ENCODE measurements at regions not wholly inside any gene's neighbourhood (a gene's known extent, or its start where the extent isn't known, plus 50 kb on each side); places are given as distances from the start of the nearest gene placed in this dataset.

- Mint-ChIP-seq H3K27ac (no peak overlapping the region), H3K27me3 (no peaks in the 10 kb centered on the region), H3K9me3 (peaks cover 4% of the 10 kb centered on the region), H3K4me3 (no peak overlapping the region), H3K4me1 (no peaks in the 10 kb centered on the region), H3K36me3 (ENCODE audit: low read depth) (no peaks in the 10 kb centered on the region)
- ATAC-seq (replicated peaks) = no peak
Measured at GRCh38 chr10:37703833-37704382, 153.5 kb downstream of the ZNF248 start.

GRCh38 chr10:37703114-37703513, 154.3 kb downstream of the ZNF248 start:
- H3K4me3 Mint-ChIP-seq = no peak overlapping the region
- no peaks in the 10 kb centered on the region for H3K36me3 Mint-ChIP-seq (ENCODE audit: low read depth)
- no peaks in the 10 kb centered on the region for H3K4me1 Mint-ChIP-seq
- peaks cover 4% of the 10 kb centered on the region for H3K9me3 Mint-ChIP-seq
- no peak overlapping the region for H3K27ac Mint-ChIP-seq
- H3K27me3 Mint-ChIP-seq = no peaks in the 10 kb centered on the region
- no peak for ATAC-seq (replicated peaks)

- no peaks in the 10 kb centered on the region for H3K36me3 Mint-ChIP-seq (ENCODE audit: low read depth)
- no peak overlapping the region for H3K27ac Mint-ChIP-seq
- no peak overlapping the region for H3K4me3 Mint-ChIP-seq
- no peaks in the 10 kb centered on the region for H3K27me3 Mint-ChIP-seq
- no peak for ATAC-seq (replicated peaks)
- H3K9me3 Mint-ChIP-seq = peaks cover 4% of the 10 kb centered on the region
- H3K4me1 Mint-ChIP-seq = no peaks in the 10 kb centered on the region
Measured at GRCh38 chr10:37701781-37702493, 155.5 kb downstream of the ZNF248 start.

GRCh38 chr10:37700886-37701780, 156.3 kb downstream of the ZNF248 start:
- Mint-ChIP-seq H3K4me1 (no peaks in the 10 kb centered on the region), H3K4me3 (no peak overlapping the region), H3K27ac (no peak overlapping the region), H3K36me3 (ENCODE audit: low read depth) (no peaks in the 10 kb centered on the region), H3K27me3 (no peaks in the 10 kb centered on the region), H3K9me3 (peaks cover 4% of the 10 kb centered on the region)
- no peak for ATAC-seq (replicated peaks)

GRCh38 chr10:37687581-37687980, 169.8 kb downstream of the ZNF248 start:
- no peak for ATAC-seq (replicated peaks)

GRCh38 chr10:37685741-37686683, 171.4 kb downstream of the ZNF248 start:
- ATAC-seq (replicated peaks) = no peak
- H3K9me3 Mint-ChIP-seq = peaks cover 10% of the 10 kb centered on the region
- no peaks in the 10 kb centered on the region for H3K4me1 Mint-ChIP-seq
- H3K27me3 Mint-ChIP-seq = no peaks in the 10 kb centered on the region
- H3K27ac Mint-ChIP-seq = no peak overlapping the region
- no peaks in the 10 kb centered on the region for H3K36me3 Mint-ChIP-seq (ENCODE audit: low read depth)
- H3K4me3 Mint-ChIP-seq = no peak overlapping the region

More at GRCh38 chr10:37687581-37687980, 169.8 kb downstream of the ZNF248 start:
- Mint-ChIP-seq H3K36me3 (ENCODE audit: low read depth) (no peaks in the 10 kb centered on the region), H3K27ac (no peak overlapping the region), H3K4me1 (no peaks in the 10 kb centered on the region), H3K9me3 (peaks cover 10% of the 10 kb centered on the region), H3K4me3 (no peak overlapping the region), H3K27me3 (no peaks in the 10 kb centered on the region)

GRCh38 chr10:37684765-37685164, 172.6 kb downstream of the ZNF248 start:
- no peak for ATAC-seq (replicated peaks)
- no peaks in the 10 kb centered on the region for H3K27me3 Mint-ChIP-seq
- H3K36me3 Mint-ChIP-seq (ENCODE audit: low read depth) = no peaks in the 10 kb centered on the region
- H3K9me3 Mint-ChIP-seq = peaks cover 10% of the 10 kb centered on the region
- H3K4me1 Mint-ChIP-seq = no peaks in the 10 kb centered on the region
- no peak overlapping the region for H3K27ac Mint-ChIP-seq
- no peak overlapping the region for H3K4me3 Mint-ChIP-seq

GRCh38 chr10:37682617-37683016, 174.8 kb downstream of the ZNF248 start:
- H3K36me3 Mint-ChIP-seq (ENCODE audit: low read depth) = no peaks in the 10 kb centered on the region
- no peak overlapping the region for H3K27ac Mint-ChIP-seq
- H3K9me3 Mint-ChIP-seq = peaks cover 4% of the 10 kb centered on the region
- no peaks in the 10 kb centered on the region for H3K27me3 Mint-ChIP-seq
- ATAC-seq (replicated peaks) = no peak
- H3K4me1 Mint-ChIP-seq = no peaks in the 10 kb centered on the region
- no peak overlapping the region for H3K4me3 Mint-ChIP-seq

- no peak for ATAC-seq (replicated peaks)
- H3K4me1 Mint-ChIP-seq = no peaks in the 10 kb centered on the region
- H3K27me3 Mint-ChIP-seq = no peaks in the 10 kb centered on the region
- H3K36me3 Mint-ChIP-seq (ENCODE audit: low read depth) = no peaks in the 10 kb centered on the region
- H3K4me3 Mint-ChIP-seq = no peak overlapping the region
- H3K9me3 Mint-ChIP-seq = no peaks in the 10 kb centered on the region
- no peak overlapping the region for H3K27ac Mint-ChIP-seq
Measured at GRCh38 chr10:37681617-37681999, 175.8 kb downstream of the ZNF248 start.

GRCh38 chr10:37680716-37681616, 176.4 kb downstream of the ZNF248 start:
- ATAC-seq (replicated peaks) = no peak
- Mint-ChIP-seq H3K4me3 (no peak overlapping the region), H3K9me3 (no peaks in the 10 kb centered on the region), H3K4me1 (no peaks in the 10 kb centered on the region), H3K27ac (no peak overlapping the region), H3K27me3 (no peaks in the 10 kb centered on the region), H3K36me3 (ENCODE audit: low read depth) (no peaks in the 10 kb centered on the region)

GRCh38 chr10:37680243-37680683, 177.1 kb downstream of the ZNF248 start:
- Mint-ChIP-seq H3K4me3 (no peak overlapping the region), H3K9me3 (peaks cover 3% of the 10 kb centered on the region)
- no peak for ATAC-seq (replicated peaks)

GRCh38 chr10:37679465-37679864, 177.9 kb downstream of the ZNF248 start:
- Mint-ChIP-seq H3K9me3 (peaks cover 5% of the 10 kb centered on the region), H3K4me3 (no peak overlapping the region), H3K36me3 (ENCODE audit: low read depth) (no peaks in the 10 kb centered on the region), H3K4me1 (no peaks in the 10 kb centered on the region), H3K27me3 (no peaks in the 10 kb centered on the region), H3K27ac (no peak overlapping the region)
- no peak for ATAC-seq (replicated peaks)

More at GRCh38 chr10:37680243-37680683, 177.1 kb downstream of the ZNF248 start:
- H3K27me3 Mint-ChIP-seq = no peaks in the 10 kb centered on the region
- no peaks in the 10 kb centered on the region for H3K36me3 Mint-ChIP-seq (ENCODE audit: low read depth)
- H3K27ac Mint-ChIP-seq = no peak overlapping the region
- no peaks in the 10 kb centered on the region for H3K4me1 Mint-ChIP-seq

GRCh38 chr10:37675449-37675848, 182.0 kb downstream of the ZNF248 start:
- Mint-ChIP-seq H3K36me3 (ENCODE audit: low read depth) (no peaks in the 10 kb centered on the region), H3K27me3 (no peaks in the 10 kb centered on the region), H3K4me1 (no peaks in the 10 kb centered on the region), H3K4me3 (no peak overlapping the region), H3K9me3 (peaks cover 19% of the 10 kb centered on the region), H3K27ac (no peak overlapping the region)
- no peak for ATAC-seq (replicated peaks)

Data from activated T-helper 17 cell treated with anti-CD3 and anti-CD28 coated beads, Interleukin-2, amount 50 U/mL, for 72 hours (primary cell).